ENCODE measurements at regions not wholly inside any gene's neighbourhood (a gene's known extent, or its start where the extent isn't known, plus 50 kb on each side); places are given as distances from the start of the nearest gene placed in this dataset.
A peak's percentile ranks its signal among the peaks of the same experiment; 100 is the strongest.
"Not testable (repeated sequence)": the region's sequence is repeated elsewhere in the genome, so short reads cannot be mapped to it uniquely, and the experiment has no call there.

- peaks cover 0 to 6% (median 3%) of the 10 kb centered on the region in 5 donors for H3K9me3 Mint-ChIP-seq
- no peak for DNase-seq
- H3K27me3 ChIP-seq (ENCODE audit: insufficient read depth, low read length, poor library complexity, severe bottlenecking), result no peaks in the 10 kb centered on the region
- peaks cover 11 to 30% (median 19%) of the 10 kb centered on the region in 3 donors for H3K4me1 Mint-ChIP-seq
- peak overlapping the region in 3 of 8 donors; percentile 22 to 54 (median 29) for H3K27ac Mint-ChIP-seq
- no peaks in the 10 kb centered on the region for H3K27me3 Mint-ChIP-seq
- no peak overlapping the region for H3K4me3 Mint-ChIP-seq
- ChIA-PET POLR2A (no interaction called here), CTCF (no interaction called here)
- H3K36me3 Mint-ChIP-seq, result peaks cover 30 to 57% (median 34%) of the 10 kb centered on the region in 3 donors
- H3K27ac ChIP-seq (ENCODE audit: low read depth, low read length), result no peak overlapping the region
- no peak overlapping the region for H3K4me3 ChIP-seq (ENCODE audit: low read length)
- peaks cover 13% of the 10 kb centered on the region for H3K9me3 ChIP-seq (ENCODE audit: low read length)
- peaks cover 13% of the 10 kb centered on the region for H3K36me3 ChIP-seq (ENCODE audit: insufficient read depth, low read length)
- peaks cover 7% of the 10 kb centered on the region for H3K4me1 ChIP-seq (ENCODE audit: insufficient read depth, low read length)
These were observed 95.6 kb downstream of the NCOR2 start for GRCh38 chr12:124471828-124472227.

GRCh38 chr12:124470806-124471205, 96.6 kb downstream of the NCOR2 start:
- peaks cover 30 to 48% (median 32%) of the 10 kb centered on the region in 3 donors for H3K36me3 Mint-ChIP-seq
- H3K27ac ChIP-seq (ENCODE audit: low read depth, low read length), result no peak overlapping the region
- peaks cover 0 to 6% (median 3%) of the 10 kb centered on the region in 5 donors for H3K9me3 Mint-ChIP-seq
- H3K27me3 ChIP-seq (ENCODE audit: insufficient read depth, low read length, poor library complexity, severe bottlenecking), result no peaks in the 10 kb centered on the region
- no peaks in the 10 kb centered on the region for H3K27me3 Mint-ChIP-seq
- ChIA-PET CTCF (interaction anchor here (1.1 kb wide), 1 partner anchor 17 kb away, joined by 3 read pairs; no protein-coding TSS in a partner anchor), POLR2A (no interaction called here)
- peaks cover 21 to 41% (median 30%) of the 10 kb centered on the region in 3 donors for H3K4me1 Mint-ChIP-seq
- peaks cover 13% of the 10 kb centered on the region for H3K36me3 ChIP-seq (ENCODE audit: insufficient read depth, low read length)
- H3K4me3 ChIP-seq (ENCODE audit: low read length), result no peak overlapping the region
- no peak overlapping the region for H3K4me3 Mint-ChIP-seq
- peaks cover 16% of the 10 kb centered on the region for H3K4me1 ChIP-seq (ENCODE audit: insufficient read depth, low read length)
- peak overlapping the region in 3 of 8 donors; percentile 49 to 61 (median 60) for H3K27ac Mint-ChIP-seq
- DNase-seq, result no peak
- peaks cover 13% of the 10 kb centered on the region for H3K9me3 ChIP-seq (ENCODE audit: low read length)

GRCh38 chr12:124470139-124470538, 97.3 kb downstream of the NCOR2 start:
- Mint-ChIP-seq H3K27ac (peak overlapping the region in 5 of 8 donors; percentile 9 to 93 (median 76)), H3K4me1 (peaks cover 25 to 47% (median 34%) of the 10 kb centered on the region in 3 donors), H3K9me3 (peaks cover 0 to 6% (median 3%) of the 10 kb centered on the region in 5 donors), H3K27me3 (no peaks in the 10 kb centered on the region), H3K36me3 (peaks cover 30 to 48% (median 32%) of the 10 kb centered on the region in 3 donors), H3K4me3 (peak overlapping the region in 1 of 7 donors; percentile 1)
- H3K4me3 ChIP-seq (ENCODE audit: low read length), result no peak overlapping the region
- ChIA-PET POLR2A (no interaction called here), CTCF (interaction anchor here (1.1 kb wide), 1 partner anchor 17 kb away, joined by 3 read pairs; no protein-coding TSS in a partner anchor)
- H3K27me3 ChIP-seq (ENCODE audit: insufficient read depth, low read length, poor library complexity, severe bottlenecking), result no peaks in the 10 kb centered on the region
- H3K9me3 ChIP-seq (ENCODE audit: low read length), result peaks cover 13% of the 10 kb centered on the region
- peaks cover 23% of the 10 kb centered on the region for H3K4me1 ChIP-seq (ENCODE audit: insufficient read depth, low read length)
- no peak overlapping the region for H3K27ac ChIP-seq (ENCODE audit: low read depth, low read length)
- no peak for DNase-seq
- H3K36me3 ChIP-seq (ENCODE audit: insufficient read depth, low read length), result peaks cover 14% of the 10 kb centered on the region

DNA sequence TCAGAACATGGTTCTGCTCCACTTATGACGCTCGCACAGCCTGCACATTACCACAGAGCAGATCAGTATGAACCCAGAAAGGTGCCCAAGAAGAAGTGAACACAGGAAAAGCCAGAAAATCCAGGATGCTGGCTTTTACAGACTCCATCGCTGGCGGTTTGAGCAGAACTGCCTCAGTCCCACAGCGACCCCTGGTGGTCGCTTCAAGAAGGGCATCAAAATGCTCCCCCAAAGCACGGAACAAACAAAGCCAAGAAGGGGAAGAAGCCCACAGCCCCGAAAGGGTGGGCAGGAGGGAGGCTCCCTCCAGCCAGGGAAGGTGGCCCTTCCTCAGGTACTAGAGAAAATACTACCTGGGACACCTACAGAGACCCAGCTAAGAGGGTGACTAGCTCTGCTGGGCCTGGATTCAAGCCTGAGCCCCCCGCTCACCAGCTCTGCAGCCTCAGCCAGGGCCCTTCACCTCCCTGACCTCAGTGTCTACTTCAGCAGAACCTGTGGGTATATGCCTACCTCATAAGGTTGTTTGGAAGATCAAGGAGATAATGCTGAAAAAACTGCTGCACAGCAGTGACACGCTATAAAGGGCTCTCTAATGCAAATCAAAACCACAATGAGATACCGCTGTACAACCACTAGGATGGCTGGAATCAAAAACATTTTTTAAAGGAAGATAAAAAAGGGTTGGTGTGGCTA, 98.1 kb downstream of the NCOR2 start:
- Mint-ChIP-seq H3K9me3 (peaks cover 0 to 6% (median 3%) of the 10 kb centered on the region in 5 donors), H3K4me1 (peaks cover 33 to 55% (median 42%) of the 10 kb centered on the region in 3 donors), H3K36me3 (peaks cover 32 to 50% (median 35%) of the 10 kb centered on the region in 3 donors), H3K4me3 (peak overlapping the region in 2 of 7 donors; percentile 36 to 72), H3K27ac (peak overlapping the region; percentile 57 to 93 (median 82)), H3K27me3 (no peaks in the 10 kb centered on the region)
- H3K4me3 ChIP-seq (ENCODE audit: low read length), result no peak overlapping the region
- H3K36me3 ChIP-seq (ENCODE audit: insufficient read depth, low read length), result peaks cover 22% of the 10 kb centered on the region
- ChIA-PET CTCF (no interaction called here), POLR2A (no interaction called here)
- H3K4me1 ChIP-seq (ENCODE audit: insufficient read depth, low read length), result peaks cover 30% of the 10 kb centered on the region
- DNase-seq, result peak in 2 of 5 donors; percentile 24 to 39
- H3K27ac ChIP-seq (ENCODE audit: low read depth, low read length), result no peak overlapping the region
- peaks cover 13% of the 10 kb centered on the region for H3K9me3 ChIP-seq (ENCODE audit: low read length)
- no peaks in the 10 kb centered on the region for H3K27me3 ChIP-seq (ENCODE audit: insufficient read depth, low read length, poor library complexity, severe bottlenecking)

DNA sequence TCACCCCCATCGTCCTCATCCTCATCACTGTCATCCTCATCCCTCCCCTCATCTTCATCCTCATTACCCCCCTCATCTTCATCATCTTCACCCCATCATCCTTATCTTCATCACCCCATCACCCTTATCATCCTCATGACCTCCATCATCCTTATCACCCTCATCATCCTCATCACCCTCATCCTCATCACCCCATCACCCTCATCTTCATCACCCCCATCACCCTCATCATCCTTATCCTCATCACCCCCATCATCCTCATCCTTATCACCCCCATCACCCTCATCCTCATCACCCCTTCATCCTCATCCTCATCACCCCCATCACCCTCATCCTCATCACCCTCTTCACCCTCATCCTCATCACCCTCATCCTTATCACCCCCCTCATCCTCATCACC, 99.9 kb downstream of the NCOR2 start:
- DNase-seq; H3K4me3 ChIP-seq (ENCODE audit: low read length); H3K9me3 ChIP-seq (ENCODE audit: low read length); POLR2A ChIA-PET; H3K27ac ChIP-seq (ENCODE audit: low read depth, low read length); CTCF ChIA-PET; H3K9me3 Mint-ChIP-seq; H3K27me3 Mint-ChIP-seq; H3K27me3 ChIP-seq (ENCODE audit: insufficient read depth, low read length, poor library complexity, severe bottlenecking): not testable (repeated sequence)
- Mint-ChIP-seq H3K4me3 (peak overlapping the region in 1 of 7 donors; percentile 54), H3K27ac (peak overlapping the region in 4 of 8 donors; percentile 22 to 91 (median 80)), H3K36me3 (peaks cover 19 to 45% (median 25%) of the 10 kb centered on the region in 3 donors), H3K4me1 (peaks cover 44 to 69% (median 58%) of the 10 kb centered on the region in 3 donors)
- Histone ChIP-seq H3K4me1 (ENCODE audit: insufficient read depth, low read length) (peaks cover 30% of the 10 kb centered on the region), H3K36me3 (ENCODE audit: insufficient read depth, low read length) (peaks cover 13% of the 10 kb centered on the region)

GRCh38 chr12:124466216-124467128, 100.9 kb downstream of the NCOR2 start:
- H3K4me1 Mint-ChIP-seq, result peaks cover 47 to 76% (median 67%) of the 10 kb centered on the region in 3 donors
- Histone ChIP-seq H3K4me1 (ENCODE audit: insufficient read depth, low read length) (peaks cover 30% of the 10 kb centered on the region), H3K4me3 (ENCODE audit: low read length) (peak overlapping the region; percentile 77), H3K9me3 (ENCODE audit: low read length) (peaks cover 7% of the 10 kb centered on the region), H3K36me3 (ENCODE audit: insufficient read depth, low read length) (peaks cover 10% of the 10 kb centered on the region), H3K27me3 (ENCODE audit: insufficient read depth, low read length, poor library complexity, severe bottlenecking) (no peaks in the 10 kb centered on the region), H3K27ac (ENCODE audit: low read depth, low read length) (peak overlapping the region; percentile 59)
- peak overlapping the region; percentile 77 to 93 (median 82) for H3K4me3 Mint-ChIP-seq
- peaks cover 16 to 43% (median 22%) of the 10 kb centered on the region in 3 donors for H3K36me3 Mint-ChIP-seq
- no peaks in the 10 kb centered on the region for H3K27me3 Mint-ChIP-seq
- POLR2A ChIA-PET, result interaction anchor here (0.5 to 1.2 kb wide), 5 partner anchors 13 to 1691 kb away, joined by 3 to 8 read pairs (median 3); no protein-coding TSS in a partner anchor
- peak; percentile 85 to 95 (median 88) for DNase-seq
- peaks cover 0 to 6% (median 3%) of the 10 kb centered on the region in 5 donors for H3K9me3 Mint-ChIP-seq
- CTCF ChIA-PET, result interaction anchor here (0.7 to 2.5 kb wide), 10 partner anchors 11 to 305 kb away, joined by 3 to 20 read pairs (median 4); no protein-coding TSS in a partner anchor
- peak overlapping the region; percentile 85 to 99 (median 95) for H3K27ac Mint-ChIP-seq

DNA sequence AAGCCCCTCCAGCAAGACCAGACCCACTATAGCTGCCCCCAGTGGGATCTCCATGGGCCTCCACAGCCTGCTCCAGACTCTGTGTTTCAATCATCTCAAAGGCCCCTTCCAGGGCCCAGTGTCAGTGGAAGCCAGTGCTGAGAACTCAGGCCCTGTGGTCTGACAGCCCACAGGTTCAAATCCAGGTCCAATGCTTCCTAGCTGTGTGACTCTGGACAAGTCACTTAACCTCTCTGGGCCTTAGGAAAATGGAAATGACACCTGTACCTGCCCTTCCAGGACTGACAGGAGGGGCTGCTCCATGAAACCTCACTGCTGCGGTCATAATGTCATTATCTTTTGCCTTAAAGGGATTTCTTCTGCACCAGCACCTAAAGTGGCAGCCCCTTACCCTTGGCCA, 101.9 kb downstream of the NCOR2 start:
- H3K27ac ChIP-seq (ENCODE audit: low read depth, low read length), result peak overlapping the region; percentile 59
- peak overlapping the region; percentile 52 for H3K4me3 ChIP-seq (ENCODE audit: low read length)
- peaks cover 0 to 6% (median 3%) of the 10 kb centered on the region in 5 donors for H3K9me3 Mint-ChIP-seq
- H3K27me3 ChIP-seq (ENCODE audit: insufficient read depth, low read length, poor library complexity, severe bottlenecking), result no peaks in the 10 kb centered on the region
- H3K36me3 ChIP-seq (ENCODE audit: insufficient read depth, low read length), result peaks cover 10% of the 10 kb centered on the region
- no peaks in the 10 kb centered on the region for H3K27me3 Mint-ChIP-seq
- peak overlapping the region; percentile 77 to 93 (median 82) for H3K4me3 Mint-ChIP-seq
- ChIA-PET CTCF (interaction anchor here (1.1 to 2.5 kb wide), 8 partner anchors 10 to 306 kb away, joined by 3 to 20 read pairs (median 4); no protein-coding TSS in a partner anchor), POLR2A (interaction anchor here (0.5 to 1.2 kb wide), 2 partner anchors 15 to 1690 kb away, joined by 3 to 8 read pairs; no protein-coding TSS in a partner anchor)
- H3K27ac Mint-ChIP-seq, result peak overlapping the region; percentile 85 to 99 (median 95)
- no peak for DNase-seq
- H3K36me3 Mint-ChIP-seq, result peaks cover 12 to 37% (median 17%) of the 10 kb centered on the region in 3 donors
- peaks cover 45 to 75% (median 66%) of the 10 kb centered on the region in 3 donors for H3K4me1 Mint-ChIP-seq
- H3K9me3 ChIP-seq (ENCODE audit: low read length), result peaks cover 7% of the 10 kb centered on the region
- H3K4me1 ChIP-seq (ENCODE audit: insufficient read depth, low read length), result peaks cover 30% of the 10 kb centered on the region
